Right atrium auricular region (tissue), 2 donors: ENCODE measurements at regions not wholly inside any gene's neighbourhood (a gene's known extent, or its start where the extent isn't known, plus 50 kb on each side); places are given as distances from the start of the nearest gene placed in this dataset.

Experiments
- DNase-seq: peaks from one replicate; pipeline ENCODE4 v3.0.0-alpha.2; 2019; ENCODE audit warnings: low spot score
- H3K27ac ChIP-seq, 2 donors: fragments of 200-600 bp; sonication (generic); 1 replicate in 1 of 2; 2 replicates in 1 of 2; pipeline ENCODE4 v1.5.1; 2016 to 2019
- H3K27me3 ChIP-seq, 2 donors: fragments of 200-600 bp; sonication (generic); one replicate each; pipeline versions ENCODE4 v1.5.1 to v1.6.0; 2017 to 2019
- H3K36me3 ChIP-seq: fragments of 200-600 bp; sonication (generic); one replicate; pipeline ENCODE4 v1.5.1; 2016
- H3K4me1 ChIP-seq, 2 donors: fragments of 200-600 bp; sonication (generic); one replicate each; pipeline versions ENCODE4 v1.5.1 to v1.6.0; 2017 to 2019
- H3K4me3 ChIP-seq, 2 donors: fragments of 200-600 bp; sonication (generic); 1 replicate in 1 of 2; 2 replicates in 1 of 2; pipeline ENCODE4 v1.5.1; 2017 to 2019; ENCODE audit warnings: mild to moderate bottlenecking in 1 of 2, moderate library complexity in 1 of 2
- H3K9me3 ChIP-seq, 2 donors: fragments of 200-600 bp; sonication (generic); one replicate each; pipeline ENCODE4 v1.5.1; 2019
- TF ChIP-seq, protein P1 (sequence below), 2 donors: fragments of 200-600 bp; sonication (generic); IDR thresholded peaks; one replicate each; pipeline ENCODE4 v1.5.1; 2019; ENCODE audit warnings: antibody characterized with exemption in 2 of 2

DNA sequence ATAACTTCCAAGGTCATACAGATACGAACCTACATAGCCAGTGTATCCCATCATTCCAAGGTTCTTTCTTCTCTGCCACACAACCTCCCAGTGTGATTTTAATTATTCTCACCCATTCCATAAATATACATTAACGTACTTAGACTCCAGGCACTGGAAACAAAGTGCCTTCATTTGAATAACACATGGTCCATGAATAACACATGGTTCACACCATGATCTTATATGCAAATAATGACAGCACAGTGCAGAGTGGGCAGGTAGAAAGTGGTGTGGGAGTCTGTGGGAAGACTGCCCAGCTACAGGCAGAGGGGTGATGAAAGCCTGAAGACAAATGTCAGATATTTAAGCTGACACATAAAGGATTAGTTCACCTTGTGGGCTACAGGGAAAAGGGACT, 425.2 kb downstream of the HACE1 start:
- H3K4me3 ChIP-seq, result no peak overlapping the region
- TF ChIP-seq, protein P1, sequence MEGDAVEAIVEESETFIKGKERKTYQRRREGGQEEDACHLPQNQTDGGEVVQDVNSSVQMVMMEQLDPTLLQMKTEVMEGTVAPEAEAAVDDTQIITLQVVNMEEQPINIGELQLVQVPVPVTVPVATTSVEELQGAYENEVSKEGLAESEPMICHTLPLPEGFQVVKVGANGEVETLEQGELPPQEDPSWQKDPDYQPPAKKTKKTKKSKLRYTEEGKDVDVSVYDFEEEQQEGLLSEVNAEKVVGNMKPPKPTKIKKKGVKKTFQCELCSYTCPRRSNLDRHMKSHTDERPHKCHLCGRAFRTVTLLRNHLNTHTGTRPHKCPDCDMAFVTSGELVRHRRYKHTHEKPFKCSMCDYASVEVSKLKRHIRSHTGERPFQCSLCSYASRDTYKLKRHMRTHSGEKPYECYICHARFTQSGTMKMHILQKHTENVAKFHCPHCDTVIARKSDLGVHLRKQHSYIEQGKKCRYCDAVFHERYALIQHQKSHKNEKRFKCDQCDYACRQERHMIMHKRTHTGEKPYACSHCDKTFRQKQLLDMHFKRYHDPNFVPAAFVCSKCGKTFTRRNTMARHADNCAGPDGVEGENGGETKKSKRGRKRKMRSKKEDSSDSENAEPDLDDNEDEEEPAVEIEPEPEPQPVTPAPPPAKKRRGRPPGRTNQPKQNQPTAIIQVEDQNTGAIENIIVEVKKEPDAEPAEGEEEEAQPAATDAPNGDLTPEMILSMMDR (IDR thresholded peaks at IDR 0.05), result no peak
- no peaks in the 10 kb centered on the region for H3K9me3 ChIP-seq
- H3K36me3 ChIP-seq, result no peaks in the 10 kb centered on the region
- no peaks in the 10 kb centered on the region for H3K27me3 ChIP-seq
- H3K4me1 ChIP-seq, result no peaks in the 10 kb centered on the region
- DNase-seq, result no peak
- H3K27ac ChIP-seq, result no peak overlapping the region

DNA sequence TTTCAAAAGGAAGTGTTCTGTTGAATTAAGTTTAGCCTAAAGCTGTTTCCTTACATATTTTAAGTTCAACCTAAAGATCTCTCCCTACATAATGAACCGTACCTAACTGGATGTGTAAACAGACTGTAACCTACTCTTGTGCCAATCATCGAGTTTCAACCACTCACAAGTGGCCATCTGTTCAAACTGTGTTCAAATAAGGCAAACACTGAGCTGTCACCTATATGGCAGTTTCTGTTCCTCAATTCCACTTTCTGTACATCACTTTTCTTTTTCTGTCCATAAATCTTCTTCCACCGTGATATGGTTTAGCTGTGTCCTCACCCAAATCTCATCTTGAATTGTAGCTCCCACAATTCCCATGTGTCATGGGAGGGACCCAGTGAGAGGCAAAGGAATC, 428.6 kb downstream of the HACE1 start:
- Histone ChIP-seq H3K4me3 (no peak overlapping the region), H3K4me1 (no peaks in the 10 kb centered on the region), H3K27me3 (no peaks in the 10 kb centered on the region), H3K9me3 (peaks cover 0 to 10% of the 10 kb centered on the region in 2 donors), H3K27ac (no peak overlapping the region), H3K36me3 (no peaks in the 10 kb centered on the region)
- DNase-seq, result no peak
- TF ChIP-seq, protein P1 (IDR thresholded peaks at IDR 0.05), result no peak

DNA sequence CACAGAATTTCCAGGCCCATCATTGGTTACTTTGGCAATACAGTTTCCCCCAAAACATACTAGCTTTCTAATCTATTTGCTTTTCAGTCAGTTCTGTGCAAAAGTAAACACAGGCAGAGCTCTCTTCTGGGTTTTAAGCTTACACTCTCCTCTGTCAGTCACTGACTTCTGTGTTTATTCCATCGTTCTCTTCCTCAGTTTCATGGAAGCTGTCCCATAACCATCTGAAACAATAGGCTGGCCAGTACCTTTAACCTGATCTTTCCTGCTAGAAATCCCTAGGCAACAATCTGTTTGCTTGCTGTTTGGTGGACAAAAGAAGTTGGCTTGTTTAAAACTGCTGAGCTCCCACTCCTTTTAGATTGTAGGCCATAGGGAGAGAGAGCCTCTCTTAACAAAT, 431.5 kb downstream of the HACE1 start:
- TF ChIP-seq, protein P1 (IDR thresholded peaks at IDR 0.05), result no peak
- Histone ChIP-seq H3K9me3 (peaks cover 0 to 10% of the 10 kb centered on the region in 2 donors), H3K36me3 (no peaks in the 10 kb centered on the region), H3K4me1 (no peaks in the 10 kb centered on the region), H3K4me3 (no peak overlapping the region), H3K27ac (no peak overlapping the region), H3K27me3 (no peaks in the 10 kb centered on the region)
- no peak for DNase-seq

DNA sequence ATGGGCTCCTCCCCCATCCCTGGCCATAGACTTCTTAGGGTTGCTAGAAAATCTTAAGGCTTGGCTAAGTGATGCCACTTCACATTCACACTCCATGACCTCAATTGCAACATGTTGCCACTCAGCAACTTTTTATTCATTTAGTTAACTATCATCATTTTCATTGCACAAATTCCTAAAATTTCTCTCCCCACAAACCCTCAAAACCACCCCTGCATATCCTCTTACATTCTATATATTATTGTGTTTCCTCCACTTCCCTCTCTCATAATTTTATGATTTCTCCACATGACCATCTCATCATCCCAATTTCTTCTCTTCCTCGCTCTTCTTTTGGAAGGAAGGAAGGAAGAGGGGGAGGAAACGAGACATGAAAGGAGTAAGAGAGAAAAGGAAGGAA, 436.0 kb downstream of the HACE1 start:
- no peaks in the 10 kb centered on the region for H3K4me1 ChIP-seq
- no peak for DNase-seq
- H3K27ac ChIP-seq, result no peak overlapping the region
- H3K36me3 ChIP-seq, result no peaks in the 10 kb centered on the region
- H3K27me3 ChIP-seq, result no peaks in the 10 kb centered on the region
- peaks cover 0 to 10% of the 10 kb centered on the region in 2 donors for H3K9me3 ChIP-seq
- no peak overlapping the region for H3K4me3 ChIP-seq
- TF ChIP-seq, protein P1 (IDR thresholded peaks at IDR 0.05), result no peak

DNA sequence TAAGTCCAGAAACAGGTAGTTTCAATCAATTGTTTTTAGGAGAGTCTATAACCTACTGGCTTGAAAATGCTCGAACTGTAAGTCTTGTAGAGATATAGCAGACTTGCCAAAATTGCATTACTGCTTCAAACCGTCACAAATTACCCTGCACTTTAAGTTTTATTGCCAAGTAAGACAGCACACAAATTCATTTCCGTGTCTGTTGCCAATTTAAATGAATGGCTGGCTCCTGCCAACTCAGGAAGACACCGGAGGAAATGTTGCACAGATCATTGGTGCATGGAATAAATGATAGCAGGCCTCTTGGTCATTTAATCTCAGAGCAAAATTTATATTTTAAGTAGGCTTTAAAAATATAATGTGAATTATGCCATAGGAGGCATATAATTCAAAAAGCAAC, 438.1 kb downstream of the HACE1 start:
- TF ChIP-seq, protein P1 (IDR thresholded peaks at IDR 0.05), result no peak
- peaks cover 0 to 3% of the 10 kb centered on the region in 2 donors for H3K9me3 ChIP-seq
- H3K27ac ChIP-seq, result no peak overlapping the region
- no peak for DNase-seq
- H3K4me3 ChIP-seq, result no peak overlapping the region
- H3K27me3 ChIP-seq, result no peaks in the 10 kb centered on the region
- no peaks in the 10 kb centered on the region for H3K36me3 ChIP-seq
- no peaks in the 10 kb centered on the region for H3K4me1 ChIP-seq

DNA sequence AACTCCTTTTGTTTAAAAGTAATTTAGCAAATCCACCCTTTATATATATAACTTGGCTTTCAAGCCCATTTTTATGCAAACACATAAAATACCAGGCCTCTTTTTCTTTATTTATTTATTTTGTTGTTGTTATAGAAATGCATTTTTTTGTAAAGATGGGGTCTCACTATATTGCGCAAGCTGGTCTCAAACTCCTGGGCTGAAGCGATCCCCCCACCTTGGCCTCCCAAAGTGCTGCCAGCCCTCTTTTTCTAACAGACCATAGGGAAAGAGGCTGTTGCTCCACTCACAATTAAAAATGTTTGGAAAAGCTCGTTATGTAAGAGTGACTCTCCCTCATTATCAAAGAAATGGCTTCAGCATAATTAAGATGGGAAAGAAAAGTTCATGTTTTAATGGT, 440.9 kb downstream of the HACE1 start:
- Histone ChIP-seq H3K27ac (no peak overlapping the region), H3K4me1 (no peaks in the 10 kb centered on the region), H3K9me3 (no peaks in the 10 kb centered on the region), H3K4me3 (no peak overlapping the region), H3K36me3 (no peaks in the 10 kb centered on the region), H3K27me3 (no peaks in the 10 kb centered on the region)
- TF ChIP-seq, protein P1 (IDR thresholded peaks at IDR 0.05), result no peak
- no peak for DNase-seq
